AG04449 (cell line): ENCODE measurements at regions not wholly inside any gene's neighbourhood (a gene's known extent, or its start where the extent isn't known, plus 50 kb on each side); places are given as distances from the start of the nearest gene placed in this dataset.

ENCODE experiments used
- CTCF ChIA-PET: fragments of 350-600 bp; formaldehyde crosslinking; extraction: SDS; loops from one replicate; lab custom pipeline; 2021; ENCODE audit warnings: antibody characterized with exemption; lab: Yijun Ruan, JAX
- POLR2A ChIA-PET: fragments of 400-600, 350-600 bp; formaldehyde crosslinking; extraction: SDS; loops from one replicate; lab custom pipeline; 2020; ENCODE audit warnings: antibody characterized with exemption, inconsistent platforms; lab: Yijun Ruan, JAX
- DNase-seq: peaks from one replicate; pipeline ENCODE4 v3.0.0-alpha.2; 2010; ENCODE audit warnings: low read depth, low spot score
- H3K4me3 ChIP-seq: 2 replicates; pipeline ENCODE4 v1.5.1; 2011; ENCODE audit warnings: low read depth, mild to moderate bottlenecking, control low read depth, low read length
- CTCF ChIP-seq: IDR thresholded peaks from one replicate; pipeline ENCODE4 v1.5.1; 2011; ENCODE audit warnings: mild to moderate bottlenecking, moderate library complexity, low read length, control low read depth, inconsistent platforms; ENCODE audit not compliant: insufficient read depth; ENCODE audit errors: missing control alignments

GRCh38 chr1:29958271-29958670 is 721.9 kb downstream of the PTPRU start:
- ChIA-PET POLR2A (no interaction called here), CTCF (no interaction called here)
- DNase-seq: no peak
- no peak overlapping the region for H3K4me3 ChIP-seq
- no peak for TF ChIP-seq CTCF

GRCh38 chr1:29956349-29957030 is 720.2 kb downstream of the PTPRU start:
- no peak for DNase-seq
- no peak overlapping the region for H3K4me3 ChIP-seq
- no peak for TF ChIP-seq CTCF
- ChIA-PET CTCF (no interaction called here), POLR2A (no interaction called here)

DNA sequence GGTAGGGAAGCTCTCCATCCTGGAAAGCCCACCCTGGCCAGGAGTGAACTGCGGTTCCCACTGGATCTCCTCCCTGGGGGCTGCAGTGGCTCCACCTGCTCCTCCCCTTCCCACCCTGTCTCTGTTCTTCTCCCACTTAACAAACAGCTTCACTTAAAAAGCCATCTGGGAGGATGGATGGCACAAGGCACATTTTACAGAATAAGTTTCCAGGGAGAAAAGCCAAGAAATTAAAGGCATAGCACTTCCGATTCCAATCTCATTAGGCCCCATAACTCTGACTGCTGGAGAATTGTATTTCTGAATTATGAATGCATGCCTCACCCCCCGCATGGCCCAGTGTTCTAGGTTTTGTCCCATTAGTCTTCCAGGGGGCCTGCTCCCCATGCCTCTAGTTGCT is 718.3 kb downstream of the PTPRU start:
- CTCF ChIA-PET: no interaction called here
- TF ChIP-seq CTCF: no peak
- H3K4me3 ChIP-seq: no peak overlapping the region
- POLR2A ChIA-PET: no interaction called here
- no peak for DNase-seq

DNA sequence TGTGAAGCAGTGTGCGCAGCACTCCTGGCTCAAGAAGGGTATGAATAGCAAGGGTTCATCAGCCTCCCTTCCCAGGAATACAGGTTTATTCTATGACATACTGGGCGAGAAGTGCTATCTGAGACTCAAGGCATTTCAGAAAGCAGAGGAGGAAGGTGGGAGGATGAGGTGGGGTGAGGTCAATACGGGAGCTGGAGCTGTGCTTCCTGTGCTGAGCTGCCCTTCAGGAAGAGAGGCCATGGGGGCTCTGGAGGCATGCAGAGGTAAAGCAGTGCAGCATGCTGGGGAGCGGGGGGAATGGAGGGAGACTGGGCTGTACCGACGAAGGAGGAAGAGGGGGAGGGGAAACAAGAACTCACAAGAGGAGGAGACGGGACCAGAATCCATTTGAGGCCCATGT is 717.6 kb downstream of the PTPRU start:
- ChIA-PET POLR2A (no interaction called here), CTCF (no interaction called here)
- no peak for DNase-seq
- no peak overlapping the region for H3K4me3 ChIP-seq
- TF ChIP-seq CTCF: no peak

GRCh38 chr1:29949676-29950075 is 713.4 kb downstream of the PTPRU start:
- ChIA-PET POLR2A (no interaction called here), CTCF (no interaction called here)
- no peak for DNase-seq
- H3K4me3 ChIP-seq: no peak overlapping the region
- no peak for TF ChIP-seq CTCF

DNA sequence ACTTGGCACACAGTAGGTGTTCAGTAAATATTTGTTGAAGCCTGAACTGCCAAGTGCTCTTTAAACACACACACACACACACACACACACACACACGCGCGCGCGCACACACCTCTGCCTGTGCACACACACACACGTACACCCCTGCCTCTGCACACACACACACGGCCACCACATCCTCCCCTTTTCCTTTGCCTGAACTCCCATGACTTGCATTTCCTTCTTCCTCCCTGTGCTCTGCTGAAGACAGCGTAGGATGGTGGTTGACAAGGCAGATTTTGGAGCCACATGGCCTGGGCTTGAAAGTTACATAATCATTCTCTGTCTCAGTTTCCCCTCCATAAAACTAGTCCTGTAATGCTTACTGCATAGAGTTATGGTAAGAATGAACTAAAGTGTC is 712.3 kb downstream of the PTPRU start:
- no peak overlapping the region for H3K4me3 ChIP-seq
- no peak for TF ChIP-seq CTCF
- POLR2A ChIA-PET: no interaction called here
- no peak for DNase-seq
- CTCF ChIA-PET: no interaction called here
